NCI-H345 treated with DMSO at 0.1 percent for 48 hours (cell line): ENCODE measurements at regions not wholly inside any gene's neighbourhood (a gene's known extent, or its start where the extent isn't known, plus 50 kb on each side); places are given as distances from the start of the nearest gene placed in this dataset.

Experiments
- DNase-seq: peaks from one replicate; lab custom pipeline; 2025; ENCODE audit not compliant: unreplicated experiment; lab: John Stamatoyannopoulos, UW

DNA sequence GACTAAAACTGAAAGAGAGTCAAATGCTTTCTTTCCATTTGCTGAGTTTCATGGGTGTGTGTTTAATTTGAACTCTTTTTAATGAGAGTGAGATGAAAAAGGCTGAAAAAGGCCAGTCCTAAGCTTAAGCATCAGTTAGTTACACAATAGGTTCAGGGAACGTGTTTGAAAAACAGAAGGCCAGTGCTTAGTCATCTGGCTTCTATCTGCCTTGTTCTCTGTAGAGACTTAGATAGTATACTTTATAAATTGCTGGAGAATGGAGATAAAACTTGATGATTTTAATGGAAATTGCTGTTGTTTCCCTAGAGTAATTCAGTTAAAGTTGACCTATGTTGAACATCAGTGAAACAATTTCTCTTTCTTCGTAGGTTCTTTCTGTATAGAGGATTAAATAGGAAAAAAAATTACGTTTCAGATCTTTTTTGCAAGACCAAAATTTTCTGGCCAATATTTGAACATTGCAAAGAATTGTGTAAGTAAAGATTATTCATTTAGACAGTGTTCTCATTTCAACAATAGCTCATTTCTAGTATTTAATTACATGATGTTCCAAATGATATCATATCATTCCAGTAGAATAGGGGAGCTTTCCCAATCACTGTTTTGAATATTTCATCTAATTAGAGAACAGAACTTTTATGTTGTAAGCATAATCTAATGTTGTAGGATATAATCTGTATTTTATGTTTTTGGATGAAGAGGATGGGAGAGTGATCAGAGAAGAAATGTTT, 1088.8 kb downstream of the ADGRL3 start:
- DNase-seq, result no peak

DNA sequence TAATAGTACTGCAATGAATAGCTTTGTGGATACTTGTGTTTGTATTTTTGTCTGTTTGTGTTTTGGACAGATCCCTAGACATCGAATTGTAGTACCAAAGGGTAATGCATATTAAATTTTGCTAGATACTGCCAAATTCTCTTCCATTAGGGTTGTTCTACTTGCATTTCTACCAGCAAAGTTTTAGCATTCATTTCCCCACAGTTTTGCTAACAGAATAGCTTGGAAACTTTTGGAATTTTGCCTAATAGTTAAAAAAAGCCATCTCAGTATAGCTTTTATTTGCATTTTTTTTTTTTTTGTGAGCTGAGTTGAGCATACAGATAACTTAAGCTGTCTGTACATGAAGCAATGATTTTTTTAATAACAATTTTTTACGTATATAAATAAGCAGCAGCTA, 1084.9 kb downstream of the ADGRL3 start:
- no peak for DNase-seq

DNA sequence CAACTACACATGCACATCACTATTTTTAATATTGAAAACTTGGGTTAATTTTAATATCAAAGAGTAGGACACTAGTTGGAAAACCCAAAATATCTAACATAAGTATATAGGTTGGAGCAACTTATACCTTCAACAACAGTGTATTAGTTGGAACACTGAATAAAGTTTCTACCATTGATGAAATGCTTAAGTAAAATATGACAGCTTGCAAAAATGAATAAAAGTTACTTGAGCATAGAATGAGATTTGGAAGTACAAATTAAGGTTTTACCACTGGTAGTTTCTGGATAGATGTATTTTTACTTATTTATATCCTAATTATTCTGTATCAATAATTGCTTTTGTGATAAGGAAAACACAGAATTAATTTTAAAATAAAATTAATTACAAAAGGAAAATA, 1079.6 kb downstream of the ADGRL3 start:
- DNase-seq, result no peak

DNA sequence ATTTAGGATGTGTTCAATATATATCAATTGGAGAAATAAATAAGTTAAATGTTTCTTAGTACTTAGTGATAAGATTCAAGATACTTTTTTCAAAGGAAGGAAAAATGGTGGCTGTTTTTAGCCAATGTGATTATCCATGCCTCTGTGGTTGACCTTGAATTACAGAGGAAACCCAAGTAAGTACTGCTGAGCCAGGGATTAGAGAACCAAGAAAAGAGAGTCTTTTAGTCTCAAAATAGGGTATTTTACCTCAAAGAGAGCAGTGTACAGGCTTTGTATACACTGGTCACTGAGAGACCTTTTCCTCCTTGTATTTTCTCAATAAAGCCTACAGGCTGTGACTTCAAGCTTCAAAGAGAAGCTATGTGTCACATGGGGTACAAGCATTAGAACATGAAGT, 1075.3 kb downstream of the ADGRL3 start:
- DNase-seq, result no peak

DNA sequence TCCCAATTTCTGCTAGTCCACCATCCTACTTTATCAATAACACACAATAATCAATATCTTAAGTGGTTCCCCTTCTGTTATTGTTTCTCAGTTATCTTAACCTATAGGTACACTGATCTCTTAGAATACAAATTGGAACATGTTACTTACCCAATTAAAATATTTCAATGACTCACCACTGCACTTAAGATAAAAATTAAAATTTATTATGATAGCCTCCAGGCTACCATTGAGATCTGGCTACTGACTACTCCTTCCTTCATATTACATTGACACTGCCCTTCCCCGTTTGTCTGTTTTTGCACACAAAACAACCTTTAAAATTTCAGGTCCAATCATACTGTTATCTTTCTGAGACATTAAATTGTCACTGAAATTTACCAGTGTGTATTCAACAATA, 1074.7 kb downstream of the ADGRL3 start:
- no peak for DNase-seq

DNA sequence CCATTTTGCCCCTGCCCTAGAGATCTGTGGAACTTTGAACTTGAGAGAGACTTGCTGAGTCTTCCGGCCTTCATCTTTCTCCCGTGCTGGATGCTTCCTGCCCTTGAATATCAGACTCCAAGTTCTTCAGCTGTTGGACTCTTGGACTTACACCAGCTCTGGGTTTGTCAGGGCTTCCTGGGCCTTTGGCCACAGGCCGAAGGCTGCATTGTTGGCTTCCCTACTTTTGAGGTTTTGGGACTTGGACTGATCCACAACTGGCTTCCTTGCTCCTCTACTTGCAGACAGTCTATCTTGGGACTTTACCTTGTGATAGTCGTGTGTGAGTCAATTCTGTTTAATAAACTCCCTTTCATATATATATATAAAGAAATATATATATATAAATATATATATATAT, 1071.0 kb downstream of the ADGRL3 start:
- no peak for DNase-seq

DNA sequence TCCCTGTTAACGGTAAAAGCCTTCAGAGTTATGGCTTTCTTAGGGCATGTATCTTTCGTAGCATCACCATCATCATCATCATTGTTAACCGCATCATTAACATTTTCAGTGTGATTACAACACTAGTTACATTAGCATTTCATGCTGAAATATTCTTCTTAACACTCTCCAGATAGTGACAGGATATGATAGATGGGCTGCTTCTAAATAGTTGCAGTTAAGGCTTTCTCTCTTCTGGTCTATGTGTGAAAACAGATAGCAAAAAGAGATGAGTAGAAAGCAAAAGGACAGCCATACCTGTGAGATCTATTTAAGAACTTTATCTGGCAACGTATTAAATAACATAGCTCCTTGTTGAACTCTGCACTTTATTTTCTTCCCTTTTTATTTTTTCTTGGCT, 1069.8 kb downstream of the ADGRL3 start:
- no peak for DNase-seq

DNA sequence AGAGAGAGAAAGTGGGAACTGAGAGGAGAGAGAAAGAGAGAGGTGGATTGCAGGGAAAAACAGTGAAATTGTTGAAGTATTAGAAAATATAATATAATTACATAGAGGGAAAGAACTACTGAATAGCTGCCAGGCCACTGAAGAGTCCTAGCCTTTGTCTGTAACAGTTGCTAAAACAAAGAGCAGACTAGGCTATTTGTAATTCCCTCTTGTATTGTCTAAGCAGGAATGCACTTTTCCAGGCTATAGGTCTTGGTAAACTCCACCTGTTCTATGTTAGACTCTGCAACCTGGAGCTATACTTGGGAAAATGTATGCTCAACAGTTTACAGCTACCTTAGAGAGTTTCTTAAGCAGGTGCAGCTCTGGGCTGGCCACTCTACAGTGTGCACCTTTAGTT, 1063.3 kb downstream of the ADGRL3 start:
- DNase-seq, result no peak

DNA sequence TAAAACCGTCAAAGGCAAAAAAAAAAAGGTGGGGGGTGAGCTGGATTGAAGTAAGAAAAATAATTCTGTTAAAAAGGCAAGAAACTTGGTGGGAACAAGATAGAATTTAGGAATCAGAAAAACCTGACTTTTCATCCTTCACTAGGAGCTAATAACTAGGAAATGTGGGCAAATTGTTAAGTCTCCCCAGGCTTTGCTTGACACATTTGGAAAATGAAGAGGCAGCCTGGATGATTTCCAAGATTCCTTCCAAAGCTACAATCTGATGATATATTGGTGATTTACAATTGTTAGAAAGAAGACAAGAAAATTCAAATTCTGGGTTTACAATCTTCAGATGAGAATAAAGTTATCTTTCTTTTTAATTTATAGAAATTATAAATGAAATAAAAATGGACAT, 1062.5 kb downstream of the ADGRL3 start:
- DNase-seq, result no peak

DNA sequence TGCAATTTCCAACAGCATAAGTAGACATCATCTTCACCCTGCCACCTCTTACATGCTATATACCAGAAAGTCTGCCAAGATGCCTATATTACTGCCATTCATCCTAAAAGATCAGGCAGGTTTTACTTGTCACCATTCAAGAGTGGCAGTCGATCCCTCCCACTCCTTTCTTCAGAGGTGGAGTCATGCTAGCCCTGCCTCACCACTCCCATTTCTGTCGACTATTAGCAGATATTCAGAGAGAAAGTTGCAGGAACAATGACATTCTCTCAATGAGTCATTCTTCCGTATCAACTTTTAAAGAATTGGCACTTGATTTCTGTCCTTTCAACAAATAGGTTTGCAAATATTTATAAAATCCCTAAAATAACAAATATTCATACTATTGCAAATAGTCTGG, 1060.1 kb downstream of the ADGRL3 start:
- DNase-seq, result no peak

DNA sequence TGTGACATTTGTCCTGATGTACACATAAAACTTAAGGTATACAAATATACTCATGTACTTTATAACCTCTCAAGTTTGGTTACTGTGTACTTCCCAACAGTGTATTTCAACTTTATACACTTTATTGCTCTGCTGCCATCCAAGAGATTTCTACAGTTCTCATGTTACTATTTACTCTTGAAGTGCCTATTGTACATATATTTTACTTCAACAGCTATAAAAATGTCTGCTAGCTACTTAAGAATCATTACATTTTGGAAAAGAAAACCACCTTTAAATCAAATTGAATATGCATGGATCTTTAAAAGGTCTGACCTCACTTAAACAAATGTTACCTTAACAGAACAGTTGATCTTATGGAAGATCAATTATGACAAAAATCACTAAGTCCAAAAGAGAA, 1056.4 kb downstream of the ADGRL3 start:
- no peak for DNase-seq

DNA sequence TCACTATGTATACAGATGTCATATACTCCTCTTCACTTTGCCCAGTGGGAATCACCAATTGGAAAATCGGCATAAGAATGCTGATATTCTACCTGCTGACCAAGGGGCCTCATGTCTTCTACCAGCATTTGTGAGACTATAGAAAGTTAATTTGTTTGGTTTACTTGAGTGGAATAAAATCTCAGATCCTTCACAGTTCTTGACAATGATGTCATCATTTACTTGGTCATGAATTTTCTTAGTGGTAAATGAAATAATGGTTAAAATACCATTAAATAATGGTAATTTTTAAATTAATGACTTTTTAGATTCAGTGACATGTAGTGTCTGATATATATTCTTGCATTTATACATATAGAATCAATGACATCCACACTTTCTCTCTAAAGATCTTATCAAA, 1052.6 kb downstream of the ADGRL3 start:
- DNase-seq, result no peak

DNA sequence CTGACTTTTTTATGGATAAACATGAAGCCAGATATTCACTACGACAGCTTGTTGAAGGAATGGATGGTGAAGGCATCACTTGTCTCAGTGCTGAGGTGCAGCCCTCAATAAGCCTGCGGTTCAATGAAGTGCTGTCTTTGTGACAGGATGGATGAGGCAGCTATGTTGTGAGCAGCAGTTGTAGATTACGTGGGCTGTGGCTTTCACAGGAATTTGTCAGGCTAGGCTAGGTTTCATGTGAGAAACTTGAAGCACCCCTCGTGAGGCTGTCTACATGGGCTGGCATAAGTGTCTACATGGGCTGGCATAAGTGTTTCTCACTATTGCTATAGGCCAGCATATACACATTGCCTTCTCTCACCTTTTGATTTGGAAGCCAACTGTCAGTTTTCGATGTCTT, 1050.0 kb downstream of the ADGRL3 start:
- DNase-seq, result no peak

DNA sequence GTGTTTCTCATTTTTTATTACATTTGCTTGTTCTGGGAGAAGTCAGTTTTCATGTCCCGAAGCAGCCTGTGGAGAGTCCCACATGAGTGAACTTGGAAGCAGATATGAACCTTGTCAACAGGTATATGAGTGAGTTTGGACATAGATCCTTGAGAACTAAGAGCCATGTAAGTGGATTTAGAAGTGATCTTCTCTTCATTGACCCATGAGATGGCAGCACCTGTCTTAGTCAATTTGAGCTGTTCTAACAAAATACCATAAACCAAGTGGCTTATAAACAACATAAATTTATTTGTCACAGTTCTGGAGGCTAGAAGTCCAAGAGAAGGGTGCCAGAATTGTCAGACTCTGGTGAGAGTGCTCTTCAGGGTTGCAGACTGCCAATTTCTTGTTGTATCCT, 1043.8 kb downstream of the ADGRL3 start:
- DNase-seq, result no peak

DNA sequence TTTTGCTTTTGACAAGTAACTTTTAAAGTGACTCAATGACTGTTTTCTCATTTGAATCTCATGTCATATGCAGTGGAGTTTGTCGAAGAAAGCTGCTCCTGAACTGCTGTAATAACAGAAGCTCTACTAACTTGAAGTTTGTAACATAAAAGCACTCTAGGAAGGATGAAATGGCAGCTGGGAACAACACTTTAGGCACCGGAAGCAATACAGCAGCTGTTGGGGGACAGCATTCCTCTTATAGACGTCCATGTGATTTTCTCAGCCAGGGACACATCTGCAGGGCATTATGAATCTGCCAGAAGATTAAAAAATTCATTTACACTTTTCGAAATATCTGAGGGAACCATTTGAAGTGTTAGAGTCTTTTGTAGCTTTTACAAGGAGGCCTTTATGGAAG, 1035.8 kb downstream of the ADGRL3 start:
- no peak for DNase-seq

DNA sequence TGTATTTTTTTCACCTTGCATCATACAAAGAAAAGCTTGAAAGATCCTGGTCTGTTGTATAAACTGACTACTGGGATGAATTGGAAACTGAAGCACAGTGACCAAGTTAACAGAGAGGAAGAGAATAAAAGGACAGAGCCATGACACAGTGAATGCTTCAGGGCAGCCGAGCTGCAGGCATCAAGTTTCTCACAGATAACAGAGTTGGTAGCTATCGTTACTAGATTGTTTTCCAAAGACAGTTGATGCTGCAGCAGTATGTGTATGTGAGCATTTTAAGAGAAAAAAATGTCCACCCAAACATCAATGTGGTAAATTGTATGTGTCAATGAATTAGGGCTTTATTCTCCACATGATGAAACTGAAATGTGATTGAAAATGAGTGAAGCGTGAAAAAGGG, 1032.7 kb downstream of the ADGRL3 start:
- DNase-seq, result no peak

DNA sequence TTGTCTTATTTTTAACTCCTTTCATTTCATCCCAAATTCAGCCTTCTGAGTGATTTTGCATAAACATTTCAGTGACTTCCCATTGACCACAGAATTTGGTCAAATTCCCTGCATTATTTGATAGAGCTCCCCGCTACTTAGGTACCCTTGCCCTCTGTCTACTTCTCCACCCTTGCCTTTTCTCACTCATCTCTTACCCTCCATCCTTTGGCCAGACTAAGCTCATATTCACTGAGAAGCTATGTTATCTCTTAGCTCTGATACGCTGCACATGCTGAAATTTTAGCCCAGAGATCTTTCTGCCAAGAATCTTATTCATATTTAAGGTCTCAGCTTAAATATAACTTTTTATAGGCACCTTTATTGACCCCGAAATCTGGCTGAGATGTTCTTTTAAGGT, 1031.9 kb downstream of the ADGRL3 start:
- DNase-seq, result no peak

DNA sequence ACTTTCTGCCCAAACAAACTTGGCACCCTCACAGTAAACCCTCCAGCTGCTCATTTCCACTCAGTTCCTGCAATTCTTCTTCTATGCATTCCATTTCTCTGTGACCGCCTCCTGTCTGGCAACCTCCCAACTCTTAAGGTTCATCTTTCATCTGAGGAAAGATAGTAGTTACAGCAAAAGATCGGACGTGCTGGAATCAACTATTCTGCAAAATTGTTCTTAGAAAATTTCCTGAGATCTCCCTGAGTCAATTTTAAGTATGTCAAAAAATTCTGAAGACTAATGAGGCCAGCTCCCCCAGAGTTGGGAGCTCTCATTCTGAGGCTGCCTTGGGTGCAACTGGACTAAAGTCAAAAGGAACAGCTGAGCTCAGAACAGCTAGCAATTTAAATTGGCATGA, 1026.0 kb downstream of the ADGRL3 start:
- no peak for DNase-seq

DNA sequence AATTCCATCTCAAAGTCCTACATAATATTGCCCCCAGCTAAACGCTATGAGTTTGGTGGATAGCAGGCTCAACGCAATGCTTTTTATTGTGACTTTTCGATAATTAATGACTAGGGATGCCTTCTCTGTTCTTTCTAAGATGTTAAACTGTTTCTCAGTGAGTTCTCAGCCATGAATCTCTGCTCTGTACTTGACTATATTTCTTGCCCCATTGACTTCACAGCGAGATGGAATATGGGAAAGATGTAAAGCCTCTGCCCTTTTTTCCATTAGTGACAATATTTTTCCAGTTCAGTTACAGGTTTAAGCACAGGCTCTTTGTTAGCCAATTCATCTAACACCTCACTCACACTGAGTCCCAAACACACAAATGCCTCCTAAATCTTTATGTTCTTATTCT, 1022.0 kb downstream of the ADGRL3 start:
- DNase-seq, result no peak

DNA sequence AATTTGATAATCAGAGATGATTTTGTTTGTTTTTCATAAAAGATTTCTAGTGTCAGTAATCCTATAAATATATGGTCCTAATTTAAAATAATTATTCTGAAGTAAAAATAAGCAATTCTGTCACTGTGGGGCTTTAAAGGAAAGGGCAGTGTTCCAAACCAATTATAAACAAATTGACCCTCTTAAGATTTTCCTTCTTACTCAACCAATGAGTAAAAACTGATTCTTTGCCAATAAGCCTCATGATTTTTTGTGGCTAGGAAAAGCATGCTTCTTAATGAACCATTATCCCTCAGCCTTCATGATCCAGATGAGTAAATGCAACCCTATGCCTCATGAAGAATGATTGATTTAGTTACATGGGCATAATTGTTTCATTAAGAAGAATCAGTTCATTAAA, 1010.4 kb downstream of the ADGRL3 start:
- no peak for DNase-seq

DNA sequence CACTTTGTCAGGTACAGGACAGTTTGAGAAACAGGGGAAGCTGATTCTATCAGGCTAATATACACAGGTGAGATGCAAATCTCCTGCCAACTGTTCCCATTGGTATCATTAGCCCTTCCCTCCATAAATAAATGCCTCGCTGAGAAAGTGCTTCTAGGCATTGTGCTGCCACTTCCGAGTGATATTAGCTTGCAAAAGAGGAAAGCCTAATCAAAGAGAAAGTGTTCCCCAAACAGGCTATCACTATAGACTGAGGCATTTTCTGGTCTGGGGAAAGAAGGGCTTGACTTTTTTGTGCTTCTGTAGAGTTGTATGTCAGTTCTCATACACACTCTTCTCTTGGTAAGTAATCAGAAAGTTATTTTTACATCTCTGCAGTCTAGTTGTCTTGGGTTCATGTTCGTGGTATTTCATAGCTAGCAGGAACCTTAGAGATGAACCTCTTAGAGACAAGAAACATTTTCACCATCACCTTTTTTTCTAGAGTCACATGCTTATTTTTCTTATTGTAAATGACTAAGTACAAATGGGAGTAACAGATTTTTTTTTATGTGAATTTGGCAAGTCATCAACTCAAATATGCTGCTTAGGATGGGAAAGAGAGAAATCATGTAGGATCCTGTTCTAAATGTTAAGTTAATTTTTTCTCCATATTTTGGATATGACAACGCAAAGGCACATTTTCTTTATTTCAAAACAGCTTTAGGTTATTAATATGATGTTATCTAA, 1009.8 kb downstream of the ADGRL3 start:
- DNase-seq, result no peak

DNA sequence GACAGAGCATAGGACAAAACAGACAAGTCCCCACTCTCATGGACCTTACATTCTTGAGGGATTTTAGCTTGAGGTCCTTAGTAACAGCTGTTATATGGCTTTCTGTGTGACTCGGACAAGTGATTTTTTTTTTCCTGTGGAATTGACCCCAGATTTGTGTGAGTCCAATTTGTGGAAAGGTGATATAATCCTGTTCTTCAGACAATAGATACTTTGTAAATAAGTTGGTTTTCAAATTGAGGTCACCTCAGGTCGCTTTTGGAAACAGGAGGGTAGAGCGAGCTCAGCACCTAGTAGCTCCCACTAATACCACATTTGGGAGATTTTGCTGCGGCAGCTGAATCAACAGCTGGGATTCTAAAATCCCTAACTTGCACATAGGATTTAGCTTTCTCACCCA, 1008.8 kb downstream of the ADGRL3 start:
- no peak for DNase-seq

DNA sequence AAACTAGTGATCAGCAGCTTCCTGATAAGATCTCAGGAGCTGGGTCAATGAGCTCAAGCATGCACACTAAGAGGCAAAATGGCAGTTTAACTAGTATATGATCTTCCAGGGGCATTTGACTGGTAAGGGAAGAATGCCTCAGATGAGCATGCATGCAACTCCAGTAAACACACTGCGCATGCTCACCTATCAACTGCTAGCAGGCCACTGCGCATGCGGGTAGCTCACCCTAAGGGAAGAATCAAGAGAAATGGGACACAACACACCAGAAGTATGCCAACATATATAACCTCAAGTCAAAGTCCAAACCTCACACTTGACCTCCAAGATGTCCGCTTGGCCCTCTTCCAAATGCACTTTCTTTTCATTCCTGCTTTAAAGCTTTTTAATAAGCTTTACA, 1004.0 kb downstream of the ADGRL3 start:
- DNase-seq, result no peak
